ENCODE measurements at regions not wholly inside any gene's neighbourhood (a gene's known extent, or its start where the extent isn't known, plus 50 kb on each side); places are given as distances from the start of the nearest gene placed in this dataset.
"Not testable (repeated sequence)": the region's sequence is repeated elsewhere in the genome, so short reads cannot be mapped to it uniquely, and the experiment has no call there.

DNA sequence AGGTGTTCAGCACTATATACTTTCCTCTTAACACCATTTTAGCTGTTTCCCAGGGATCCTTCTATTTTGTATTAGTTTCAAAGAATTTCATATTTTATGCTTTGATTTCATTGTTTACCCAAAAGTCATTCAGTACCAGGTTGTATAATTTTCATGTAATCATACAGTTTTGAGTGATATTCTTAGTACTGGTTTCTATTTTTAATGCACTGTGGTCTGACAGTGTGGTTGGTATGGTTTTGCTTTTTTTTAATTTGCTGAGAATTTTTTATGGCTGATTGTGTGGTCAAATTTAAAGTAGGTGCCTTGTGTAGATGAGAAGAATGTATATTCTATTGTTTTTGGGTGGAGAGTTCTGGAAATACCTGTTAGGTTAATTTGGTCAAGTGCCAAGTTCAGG is 323.4 kb upstream of the EPHA6 start:
- no peak for DNase-seq

DNA sequence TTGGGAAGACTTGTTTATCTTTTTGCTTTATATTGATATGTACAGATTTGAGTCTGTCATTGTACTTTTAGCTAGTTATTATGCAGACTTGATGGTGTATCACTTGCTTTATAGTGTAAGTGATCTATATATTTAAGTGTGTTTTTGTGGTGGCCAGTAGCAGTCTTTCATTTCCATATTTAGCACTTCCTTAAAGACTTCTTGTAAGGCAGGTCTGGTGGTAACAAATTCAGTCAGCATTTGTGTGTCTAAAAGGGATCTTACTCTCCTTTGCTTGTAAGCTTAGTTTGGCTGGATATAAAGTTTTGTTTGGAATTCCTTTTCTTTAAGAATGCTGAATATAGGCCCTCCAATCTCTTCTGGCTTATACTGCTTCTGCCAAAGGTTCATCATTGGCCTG is 322.5 kb upstream of the EPHA6 start:
- no peak for DNase-seq

DNA sequence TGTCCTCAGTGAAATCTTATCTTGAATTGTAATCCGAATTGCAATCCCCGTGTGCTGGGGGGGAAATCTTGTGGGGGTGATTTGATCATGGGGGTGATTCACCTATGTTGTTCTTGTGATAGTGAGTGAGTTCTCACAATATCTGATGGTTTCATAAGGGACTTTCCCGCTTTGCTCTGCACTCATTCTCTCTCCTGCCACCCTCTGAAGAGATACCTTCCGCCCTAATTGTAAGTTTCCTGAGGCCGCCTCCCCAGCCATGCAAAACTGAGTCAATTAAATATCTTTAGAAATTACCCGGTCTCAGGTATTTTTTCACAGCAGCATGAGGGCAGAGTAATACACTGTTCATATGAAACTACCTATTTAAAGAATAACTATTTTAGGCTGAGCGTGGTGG is 304.1 kb upstream of the EPHA6 start:
- no peak for DNase-seq

DNA sequence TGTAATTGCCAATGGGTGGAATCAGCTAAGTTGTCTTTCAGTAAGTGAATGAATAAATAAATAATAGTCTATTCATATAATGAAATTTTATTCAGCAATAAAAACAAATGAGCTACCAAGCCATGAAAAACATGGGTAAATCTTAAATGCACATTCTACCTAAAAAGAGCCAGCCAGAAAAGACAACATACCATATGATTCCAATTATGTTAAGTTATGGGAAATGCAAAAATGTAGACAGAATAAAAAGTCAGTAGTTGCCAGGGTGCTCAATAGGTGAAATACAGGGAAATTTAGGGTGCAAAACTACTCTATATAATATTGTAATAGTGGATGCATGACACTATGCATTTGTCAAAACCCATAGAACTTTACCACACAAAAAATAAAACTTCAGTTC is 277.2 kb upstream of the EPHA6 start:
- DNase-seq: no peak

DNA sequence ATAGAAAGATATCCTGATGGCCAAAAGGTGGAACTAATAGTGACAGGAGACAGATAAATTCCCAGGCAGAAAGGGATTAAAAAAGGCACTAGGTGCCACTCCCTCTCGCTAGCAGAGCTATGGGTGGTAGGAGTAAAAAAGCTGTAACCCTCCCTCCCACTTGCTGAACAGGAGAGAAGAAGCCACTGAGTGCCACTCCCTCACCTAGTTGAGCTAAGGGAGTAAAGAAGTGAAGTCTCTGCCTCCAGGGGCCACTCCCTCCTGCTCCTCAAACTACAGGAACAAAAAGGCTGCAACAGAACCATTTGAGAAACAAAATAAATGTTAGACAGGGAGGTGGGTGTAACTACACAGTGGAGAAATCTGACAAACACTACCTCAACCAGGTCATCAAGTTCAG is 276.2 kb upstream of the EPHA6 start:
- no peak for DNase-seq

DNA sequence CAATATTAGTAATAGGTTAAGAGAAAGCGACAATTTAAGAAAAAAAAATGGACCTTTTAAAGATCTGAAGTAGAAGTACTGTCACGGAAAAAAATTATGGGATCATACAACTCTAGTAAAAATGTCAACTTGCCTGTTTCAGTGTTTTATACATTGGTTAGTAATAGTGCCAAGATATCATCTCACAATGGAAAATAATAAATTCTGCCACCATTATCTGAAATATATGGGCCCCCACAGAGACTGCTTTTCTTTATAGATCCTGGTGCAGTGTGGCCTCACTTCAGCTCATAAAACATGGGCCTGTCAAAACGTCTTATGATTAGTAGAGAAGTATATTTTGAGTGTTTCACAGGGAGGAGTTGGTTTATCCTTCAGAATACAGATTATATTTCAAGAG is 266.3 kb upstream of the EPHA6 start:
- no peak for DNase-seq

DNA sequence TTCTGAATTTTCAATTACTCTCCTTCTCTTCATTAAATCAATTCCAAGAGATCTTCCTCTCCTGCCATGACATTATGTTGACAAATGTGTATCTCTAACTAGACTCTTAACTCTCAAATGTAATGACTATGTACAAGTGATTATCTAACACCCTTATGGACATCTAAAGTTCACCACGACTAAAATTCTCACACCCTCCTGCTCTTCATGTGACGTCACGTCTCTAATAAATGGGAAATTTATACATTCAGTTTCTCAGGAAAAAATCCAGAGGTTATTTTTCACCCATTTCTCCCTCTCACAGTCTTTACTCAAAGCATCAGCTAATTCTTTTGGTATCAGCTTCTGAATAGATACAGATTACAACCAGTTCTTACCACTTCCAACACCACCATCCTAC is 237.5 kb upstream of the EPHA6 start:
- no peak for DNase-seq

DNA sequence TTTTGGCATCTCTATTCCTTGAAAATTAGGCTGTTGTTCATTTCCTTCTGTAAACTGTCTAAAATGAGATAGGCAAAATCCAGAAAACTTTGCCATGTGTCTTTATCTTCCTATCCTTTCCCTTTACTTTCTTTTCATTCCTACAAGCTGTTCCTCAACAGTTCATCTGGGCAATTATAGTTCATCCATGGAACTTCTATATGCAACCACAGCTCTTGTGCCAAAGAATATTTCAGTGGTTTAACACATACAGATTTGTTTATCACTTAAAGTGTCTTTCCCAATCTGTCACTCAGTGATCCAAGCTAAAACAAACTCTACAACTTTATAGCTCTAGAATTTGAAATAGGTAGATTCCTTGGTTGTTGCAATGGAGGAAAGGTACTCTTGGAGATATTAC is 230.3 kb upstream of the EPHA6 start:
- DNase-seq: no peak

DNA sequence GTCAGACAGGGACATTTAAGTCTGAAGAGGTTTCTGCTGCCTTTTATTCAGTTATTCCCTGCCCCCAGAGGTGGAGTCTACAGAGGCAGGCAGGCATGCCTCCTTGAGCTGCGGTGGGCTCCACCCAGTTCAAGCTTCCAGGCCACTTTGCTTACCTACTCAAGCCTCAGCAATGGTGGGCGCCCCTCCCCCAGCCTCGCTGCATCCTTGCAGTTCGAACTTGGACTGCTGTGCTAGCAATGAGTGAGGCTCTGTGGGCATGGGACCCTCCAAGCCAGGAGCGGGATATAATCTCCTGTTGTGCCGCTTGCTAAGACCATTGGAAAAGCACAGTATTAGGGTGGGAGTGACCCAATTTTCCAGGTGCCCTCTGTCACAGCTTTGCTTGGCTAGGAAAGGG is 207.5 kb upstream of the EPHA6 start:
- DNase-seq: not testable (repeated sequence)

DNA sequence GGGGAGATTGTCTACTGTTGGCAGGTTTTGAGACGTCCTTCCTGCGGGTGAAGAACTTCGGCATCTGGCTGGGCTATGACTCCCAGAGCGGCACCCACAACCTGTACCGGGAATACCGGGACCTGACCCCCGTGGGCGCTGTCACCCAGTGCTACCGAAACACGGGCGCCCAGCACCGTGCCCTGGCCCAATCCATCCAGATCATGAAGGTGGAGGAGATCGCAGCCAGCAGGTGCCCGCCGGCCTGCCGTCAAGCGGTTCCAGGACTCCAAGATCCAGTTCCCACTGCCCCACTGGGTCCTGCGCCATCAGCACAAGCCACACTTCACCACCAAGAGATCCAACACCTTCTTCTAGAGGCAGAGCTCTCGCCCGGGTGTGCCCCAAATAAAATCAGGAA is 194.9 kb upstream of the EPHA6 start:
- DNase-seq: no peak

DNA sequence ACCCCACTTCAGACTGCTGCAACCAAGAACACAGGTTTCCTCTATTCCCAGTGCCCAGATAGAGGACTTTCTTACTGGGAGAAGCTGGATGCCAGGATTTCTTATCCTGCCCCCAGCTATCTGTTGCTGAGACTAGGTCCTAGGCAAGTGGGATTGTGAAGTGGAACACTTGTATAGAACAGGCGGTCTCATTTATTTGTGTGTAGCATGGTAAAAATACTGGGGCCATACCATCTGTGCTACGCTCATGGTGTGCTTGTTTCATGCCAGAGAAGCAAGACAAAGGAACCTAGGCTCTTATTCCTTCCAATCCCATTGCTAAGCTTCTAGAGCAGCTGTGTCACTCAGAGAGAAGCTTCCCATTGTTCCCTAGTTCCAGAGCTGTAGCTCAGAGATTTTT is 191.5 kb upstream of the EPHA6 start:
- no peak for DNase-seq

DNA sequence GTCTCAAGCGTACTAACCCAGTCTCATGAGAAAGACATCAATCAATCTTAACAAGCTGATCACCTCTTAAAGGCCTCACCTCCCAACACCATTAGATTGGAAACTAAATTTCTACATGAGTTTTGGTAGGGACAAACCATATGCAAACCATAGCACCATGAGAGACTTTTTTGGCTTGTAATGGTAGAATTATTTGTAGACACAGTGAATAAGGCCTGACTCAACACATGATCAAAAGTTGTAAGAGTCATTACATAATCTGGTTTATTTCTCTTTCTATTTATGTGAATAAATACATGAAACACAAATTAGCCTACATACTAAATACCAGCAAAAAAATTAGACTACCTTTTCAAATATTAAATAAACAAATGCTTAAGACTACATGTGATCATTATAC is 183.3 kb upstream of the EPHA6 start:
- DNase-seq: no peak

DNA sequence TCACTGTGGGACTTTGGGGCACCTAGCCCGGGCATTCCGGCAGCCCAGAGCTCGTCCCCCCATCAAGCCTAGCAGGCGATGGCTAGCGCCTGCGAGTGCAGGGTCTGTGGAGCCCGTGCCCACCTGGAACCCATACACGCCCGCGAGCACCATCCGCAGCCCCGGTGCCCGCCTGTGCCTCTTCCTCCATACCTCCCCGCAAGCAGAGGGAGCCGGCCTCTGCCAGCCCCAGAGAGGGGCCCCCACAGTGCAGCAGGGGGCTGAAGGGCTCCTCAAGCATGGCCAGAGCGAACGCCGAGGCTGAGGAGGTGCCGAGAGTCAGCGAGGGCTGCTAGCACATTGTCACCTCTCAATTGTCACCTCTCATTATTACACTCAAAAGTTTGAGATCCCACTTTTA is 167.8 kb upstream of the EPHA6 start:
- DNase-seq: no peak

DNA sequence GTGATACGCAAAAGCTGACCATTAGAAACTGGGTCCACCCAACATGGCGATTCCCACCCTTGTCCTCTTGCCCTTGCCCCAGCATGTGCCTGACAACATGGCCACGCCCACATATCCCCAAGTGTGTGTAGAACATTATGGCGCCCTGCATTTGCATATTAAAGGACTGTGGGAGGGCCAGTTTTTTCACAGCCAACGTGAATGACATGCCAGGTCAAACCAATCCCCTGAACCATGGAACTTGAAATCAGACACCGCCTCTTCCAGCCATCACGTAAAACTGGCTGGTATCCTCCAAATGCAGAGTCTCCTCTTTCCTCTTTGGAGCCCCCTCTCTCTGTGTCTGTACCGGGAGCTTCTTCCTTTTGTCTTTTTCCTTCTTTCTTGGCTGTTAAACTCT is 156.7 kb upstream of the EPHA6 start:
- DNase-seq: peak; percentile 51

DNA sequence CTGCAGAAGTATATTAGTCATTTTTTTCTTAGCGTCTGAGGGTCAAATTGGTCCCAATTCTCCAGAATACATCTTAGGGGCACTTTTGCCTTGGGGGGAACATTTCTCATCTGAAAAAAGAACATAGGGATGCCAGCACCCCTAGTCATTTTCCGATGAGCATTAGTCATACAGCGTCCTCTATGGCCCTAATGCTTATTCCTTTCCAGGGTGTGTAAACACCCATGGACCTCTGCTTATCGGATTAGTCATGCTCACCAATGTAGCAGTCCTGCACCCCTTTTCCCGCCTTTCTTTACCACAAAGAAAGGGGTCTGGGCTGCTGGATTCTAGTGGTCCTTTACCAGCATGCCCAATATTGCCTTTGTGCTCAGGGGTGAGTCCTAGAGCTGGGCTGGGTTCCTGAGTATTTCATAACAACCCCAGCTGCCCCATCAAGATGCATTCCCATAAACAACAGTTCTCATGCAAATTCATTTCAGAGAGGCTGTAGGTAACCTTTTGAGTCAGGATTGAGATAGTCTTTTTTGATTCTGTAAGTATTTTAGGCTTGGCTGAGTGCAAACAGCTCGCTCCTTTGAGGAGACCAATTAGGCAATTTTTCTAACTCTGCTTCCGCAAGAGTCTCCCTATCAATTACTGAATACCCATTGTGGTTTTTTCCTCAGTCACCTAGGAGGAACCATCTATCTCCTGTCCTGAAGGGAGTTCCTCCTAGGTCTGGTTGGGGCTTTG is 142.4 kb upstream of the EPHA6 start:
- DNase-seq: not testable (repeated sequence)

DNA sequence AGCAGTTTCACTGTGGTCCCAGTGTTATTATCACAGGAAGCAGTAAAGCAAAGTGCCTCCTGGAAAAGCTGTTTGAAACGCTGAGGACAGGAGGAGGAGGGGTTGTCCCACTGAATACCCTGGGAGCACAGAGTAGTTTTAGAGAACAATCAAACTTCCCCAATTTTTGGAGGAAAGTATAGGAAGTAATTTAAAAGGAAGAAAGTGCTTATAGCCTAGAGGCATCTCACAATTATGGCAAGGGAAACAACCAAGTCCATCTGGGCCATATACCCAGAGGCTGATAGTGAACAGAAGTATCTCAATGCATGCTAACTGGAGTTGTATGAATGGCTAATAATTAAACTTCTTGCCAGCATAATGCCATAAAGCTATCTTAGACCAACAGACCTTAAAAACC is 137.2 kb upstream of the EPHA6 start:
- DNase-seq: no peak

DNA sequence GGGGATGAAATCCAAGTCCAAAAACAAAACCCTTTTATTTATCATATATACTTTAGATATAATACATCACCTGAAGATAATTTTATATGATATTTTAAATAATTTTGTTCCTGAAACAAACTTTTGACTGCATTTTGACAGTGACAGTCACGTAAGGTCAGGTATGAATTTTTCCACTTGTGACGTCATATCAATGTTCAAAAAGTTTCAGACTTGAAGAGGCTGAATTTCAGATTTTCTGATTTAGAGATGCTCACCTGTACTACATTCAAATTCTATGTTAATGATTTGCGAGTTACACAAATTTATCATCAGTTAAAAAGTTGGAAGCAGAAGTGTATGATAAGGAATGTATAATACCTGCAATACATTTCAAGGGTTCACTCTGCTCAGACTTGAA is 136.1 kb upstream of the EPHA6 start:
- DNase-seq: no peak

DNA sequence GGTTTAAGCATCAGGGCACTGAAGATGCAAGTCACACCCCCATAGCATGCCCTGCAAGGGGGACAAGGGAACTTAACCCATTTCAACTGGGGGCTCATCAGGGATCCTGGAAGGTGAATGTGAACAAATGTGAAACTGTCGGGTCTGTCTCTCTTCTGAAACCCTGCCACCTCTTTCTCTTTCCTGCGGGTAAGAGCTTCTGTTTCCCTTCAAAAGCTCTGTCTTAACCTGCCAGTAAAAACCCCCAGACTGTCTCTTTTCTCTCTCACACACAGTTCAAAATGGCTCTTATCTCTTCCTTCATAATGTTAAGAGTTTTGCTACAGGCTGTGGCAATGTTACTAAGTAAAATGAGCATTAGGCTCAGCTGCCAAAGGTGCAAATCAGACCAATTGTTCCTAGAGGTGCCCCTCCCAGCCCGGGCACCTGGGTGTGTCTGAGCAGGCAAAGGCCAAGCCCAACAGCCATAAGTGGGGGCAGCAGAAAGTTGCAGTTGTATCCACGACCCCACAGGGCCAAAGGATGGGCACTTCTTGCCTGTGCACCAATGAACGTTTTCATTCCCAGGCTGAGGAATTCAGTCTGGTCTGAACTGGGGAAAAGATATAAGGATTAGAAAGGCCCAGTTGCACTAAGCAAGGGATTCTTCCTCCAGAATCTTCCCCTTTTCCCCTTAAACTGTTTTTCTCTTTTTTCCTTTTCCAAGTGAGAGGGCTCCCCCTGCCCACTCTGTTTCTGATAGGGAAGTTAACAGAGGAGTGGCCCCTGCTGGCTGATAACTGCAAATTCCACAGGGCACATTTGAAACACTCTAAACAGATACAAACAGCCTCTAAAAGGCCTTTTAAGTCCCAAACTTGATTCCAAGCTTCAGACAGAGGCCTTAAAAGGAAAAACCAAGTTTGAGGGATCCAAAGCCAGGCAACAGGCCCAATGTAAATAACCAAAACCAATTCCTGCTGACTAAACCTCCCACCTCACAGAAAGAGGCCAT is 113.8 kb upstream of the EPHA6 start:
- DNase-seq: no peak

DNA sequence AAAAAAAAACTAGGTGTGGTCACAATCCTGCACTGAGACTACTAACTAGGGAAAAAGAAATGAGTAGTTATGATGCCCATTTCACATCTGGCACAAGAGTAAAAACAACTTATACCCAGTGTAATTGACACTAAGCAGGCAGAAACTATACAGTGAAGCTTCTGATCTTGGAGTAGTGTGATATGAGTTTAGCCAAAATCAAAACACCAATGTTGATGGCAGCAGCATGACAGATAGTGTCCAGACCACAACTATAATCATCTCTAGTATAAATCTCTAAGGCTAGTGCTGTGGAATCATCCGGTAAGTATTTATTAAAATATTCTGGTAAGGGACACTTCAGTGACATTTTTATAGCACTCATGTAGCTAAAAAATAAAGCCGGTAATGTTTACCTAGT is 108.5 kb upstream of the EPHA6 start:
- DNase-seq: no peak

DNA sequence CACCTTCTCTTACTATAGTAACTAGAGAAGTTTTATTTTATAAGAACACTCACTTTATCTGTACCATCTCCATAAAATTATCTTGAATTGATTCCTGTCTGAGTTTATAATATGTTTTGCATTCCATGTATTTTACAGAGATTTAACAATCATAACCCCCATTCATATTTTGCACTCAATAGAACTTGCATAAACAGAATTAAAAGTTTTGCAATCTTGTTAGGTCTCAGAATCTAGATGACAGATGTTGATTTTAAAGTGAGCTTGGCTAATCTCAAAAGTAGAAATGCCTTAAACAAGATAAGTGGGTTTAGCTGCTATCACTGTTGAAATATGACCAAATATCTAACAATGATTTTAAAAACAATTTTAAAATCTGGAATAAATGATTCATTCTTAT is 107.9 kb upstream of the EPHA6 start:
- no peak for DNase-seq

DNA sequence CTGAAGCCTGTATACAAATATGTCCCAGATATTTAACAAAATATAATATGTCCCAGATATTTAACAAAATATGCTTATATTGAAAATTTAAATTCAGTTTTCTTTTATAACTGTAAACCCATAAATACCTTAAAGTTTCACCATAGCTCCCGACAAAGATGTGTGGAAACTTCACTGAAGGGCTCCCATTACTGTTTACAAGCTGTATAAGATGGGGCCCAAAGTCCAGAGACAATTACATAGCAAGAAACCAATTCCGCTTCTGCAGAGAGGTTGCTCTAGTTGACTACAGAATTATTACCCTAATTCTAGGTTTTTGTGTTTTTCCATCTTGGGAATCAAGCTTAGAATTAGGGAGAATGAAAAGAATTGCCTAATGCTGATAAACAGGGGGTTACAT is 102.6 kb upstream of the EPHA6 start:
- DNase-seq: no peak

DNA sequence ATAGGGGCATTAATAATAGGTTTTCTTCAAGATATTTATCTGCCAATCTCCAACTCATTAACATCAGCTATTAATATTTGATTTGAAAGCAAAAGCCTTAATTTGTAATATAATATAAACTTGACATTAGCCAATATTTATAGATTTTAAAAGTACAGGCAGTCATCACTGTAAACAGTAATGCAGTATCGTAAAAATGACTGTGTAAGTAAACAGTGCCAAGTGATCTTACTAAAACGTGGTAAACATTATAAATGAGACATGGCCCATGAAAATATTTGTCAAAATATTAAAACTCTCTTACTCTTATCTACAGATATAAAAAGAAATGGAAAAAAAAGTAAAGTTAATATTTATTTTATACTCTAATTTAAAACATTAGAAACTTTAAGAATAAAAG is 101.6 kb upstream of the EPHA6 start:
- no peak for DNase-seq

DNA sequence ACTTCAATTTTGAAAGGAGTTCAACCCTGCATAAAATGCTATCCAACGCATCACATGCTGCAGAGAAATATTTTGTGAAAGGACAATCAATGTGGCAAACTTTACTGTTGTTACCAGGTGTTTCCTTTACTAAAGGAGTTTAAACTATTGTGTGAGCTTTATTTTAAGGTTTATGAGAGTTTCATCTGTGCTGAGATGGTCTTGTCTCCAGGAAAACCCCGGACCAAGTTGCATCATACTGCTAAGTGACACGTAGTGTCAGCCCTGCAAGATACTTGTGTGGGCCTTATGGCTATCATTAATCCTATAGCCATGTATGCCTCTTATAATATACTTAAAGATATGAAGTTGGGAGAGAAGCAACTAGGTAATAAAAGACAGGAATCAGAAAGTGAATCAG is 94.5 kb upstream of the EPHA6 start:
- no peak for DNase-seq

DNA sequence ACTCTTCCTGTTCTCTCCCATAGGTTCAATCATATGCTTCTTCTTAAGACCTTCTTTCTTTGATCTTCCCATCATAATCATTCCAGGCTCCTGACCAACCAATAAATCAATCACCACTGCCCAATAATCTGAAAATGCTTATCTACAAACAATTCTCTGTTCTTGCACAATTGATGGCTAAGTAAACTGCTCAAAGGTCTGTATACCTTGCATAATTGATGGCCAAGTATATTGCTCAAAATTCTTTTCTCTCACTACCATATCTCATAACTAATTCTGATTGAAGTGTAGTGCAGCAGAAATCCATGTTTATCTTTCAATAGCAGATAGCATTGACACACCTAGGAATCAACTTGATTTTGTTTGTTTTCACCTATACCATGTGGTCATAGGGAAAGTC is 83.4 kb upstream of the EPHA6 start:
- DNase-seq: no peak

All from NCI-H2029 (cell line).